Fibroblast of skin of left biceps (primary cell): ENCODE measurements at regions not wholly inside any gene's neighbourhood (a gene's known extent, or its start where the extent isn't known, plus 50 kb on each side); places are given as distances from the start of the nearest gene placed in this dataset.
"Not testable (repeated sequence)": the region's sequence is repeated elsewhere in the genome, so short reads cannot be mapped to it uniquely, and the experiment has no call there.

Experiments used
- DNase-seq, 2 experiments: peaks; one replicate each; pipeline ENCODE4 v3.0.0-alpha.2; 2013; ENCODE audit warnings: low read depth in 2 of 2

- DNase-seq: peak; percentile 32 to 52
These were observed 120.1 kb upstream of the CSNK1A1L start for GRCh38 chr13:37225414-37226070.

DNA sequence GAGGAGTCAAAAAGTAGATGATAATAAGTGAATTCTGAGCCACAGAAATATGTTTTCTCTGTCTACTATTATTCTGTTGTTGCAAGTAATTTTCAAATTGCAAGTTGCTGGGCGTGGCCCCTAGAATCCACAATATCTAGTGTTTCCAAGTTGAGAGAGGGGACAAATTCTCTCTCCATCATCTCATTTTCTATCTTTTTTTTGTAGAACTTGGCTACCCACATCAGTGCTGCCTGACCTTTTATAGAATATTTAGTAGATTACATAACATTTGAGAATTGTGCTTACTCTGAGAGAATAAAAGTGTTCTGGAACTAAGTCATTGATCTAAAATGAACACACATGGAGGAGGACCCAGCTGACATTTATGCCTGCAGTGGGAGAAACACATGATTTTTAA is 110.9 kb upstream of the CSNK1A1L start:
- DNase-seq: no peak

DNA sequence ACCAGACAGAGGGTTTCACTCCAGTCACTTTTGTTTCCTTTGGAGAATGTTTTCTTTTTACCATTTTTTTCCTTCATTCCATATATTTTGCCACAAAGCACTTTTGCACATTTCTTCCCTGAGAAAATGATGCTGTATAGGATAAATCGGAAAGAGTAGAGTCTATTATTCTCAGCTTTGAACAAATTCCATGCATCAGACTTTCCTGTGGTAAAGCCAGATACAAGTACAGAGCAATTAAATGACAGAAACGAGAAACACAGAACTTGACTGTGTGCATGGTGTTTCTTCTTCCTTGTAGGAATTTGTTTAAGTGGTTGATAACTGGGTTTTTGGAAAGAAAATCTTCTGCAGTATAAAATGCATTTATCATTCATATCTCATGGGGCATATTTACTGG is 107.4 kb upstream of the CSNK1A1L start:
- no peak for DNase-seq

- no peak for DNase-seq
These were observed 106.0 kb upstream of the CSNK1A1L start for GRCh38 chr13:37211487-37211886.

GRCh38 chr13:37209621-37210580 is 104.4 kb upstream of the CSNK1A1L start:
- no peak for DNase-seq

DNA sequence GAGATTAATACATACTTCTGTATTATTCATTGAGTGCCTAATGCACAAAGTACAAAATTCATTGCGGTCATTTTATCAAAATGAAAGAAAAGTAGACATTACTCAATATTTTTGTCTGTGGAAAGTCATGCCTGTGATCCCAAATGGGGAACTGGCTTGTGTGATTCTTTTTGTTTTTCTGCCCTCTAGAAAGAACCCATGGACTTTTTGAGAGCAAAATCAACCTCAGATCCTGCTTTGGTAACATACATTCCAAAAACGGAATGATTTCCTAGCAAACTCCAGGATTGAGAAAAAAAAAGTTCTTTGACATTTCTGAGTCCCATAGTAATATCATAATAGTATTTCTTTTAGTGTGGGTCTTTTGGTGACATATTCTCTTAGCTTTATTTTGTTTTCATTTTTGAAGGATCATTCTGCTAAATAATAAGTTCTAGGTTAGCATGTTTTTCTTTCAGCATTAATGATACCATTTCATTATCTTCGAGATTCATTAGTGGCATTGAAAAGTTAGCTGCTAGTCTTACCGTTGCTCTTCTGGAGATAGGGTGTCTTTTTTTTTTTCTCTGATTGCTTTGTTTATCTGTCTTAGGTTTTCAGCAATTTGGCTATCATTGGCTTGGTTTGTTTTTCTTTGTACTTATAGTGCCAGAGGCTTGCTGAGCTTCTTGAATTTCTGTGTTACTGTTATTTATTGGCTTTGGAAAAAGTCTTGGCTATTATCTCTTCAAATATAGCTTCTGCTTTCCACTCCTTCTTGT is 102.4 kb upstream of the CSNK1A1L start:
- DNase-seq: no peak

GRCh38 chr13:37202264-37202663 is 96.8 kb upstream of the CSNK1A1L start:
- DNase-seq: no peak

DNA sequence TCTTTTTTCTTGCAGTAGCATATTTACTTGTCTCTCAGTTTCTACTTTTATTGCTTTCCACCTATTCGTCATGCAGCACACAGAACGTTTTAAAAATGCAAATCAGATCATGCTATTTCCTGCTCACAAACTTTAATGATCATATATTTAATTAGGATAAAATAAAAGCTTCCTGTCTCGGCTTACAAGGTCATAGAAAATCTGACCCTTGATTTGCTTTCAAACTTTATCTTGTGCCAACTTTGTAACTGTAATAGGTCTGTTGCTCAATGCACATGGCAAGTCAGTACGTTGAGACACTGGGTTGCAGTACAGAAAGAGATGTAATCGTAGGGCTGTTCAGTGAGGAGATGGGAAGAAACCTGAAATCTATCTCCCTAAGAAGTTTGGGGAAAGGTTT is 95.6 kb upstream of the CSNK1A1L start:
- no peak for DNase-seq

DNA sequence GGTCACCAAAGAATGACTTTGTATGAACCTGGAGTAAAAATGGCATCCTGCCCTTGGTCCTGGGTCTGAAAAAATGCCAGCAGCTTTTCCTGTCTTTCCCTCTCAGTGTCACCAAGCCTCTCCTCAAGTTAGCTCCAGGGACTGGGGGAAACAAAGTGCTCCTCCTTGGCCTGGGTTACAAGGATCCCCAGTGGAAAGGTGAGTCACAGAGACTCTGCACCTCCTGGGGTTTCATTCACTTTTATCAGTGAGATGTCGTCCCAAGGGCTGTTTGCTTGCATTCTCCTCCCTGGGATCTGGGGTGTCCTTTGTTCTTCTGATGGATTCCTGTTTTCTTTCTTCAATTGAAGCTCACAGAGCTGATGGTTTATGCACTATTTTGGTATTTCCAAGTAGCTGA is 93.2 kb upstream of the CSNK1A1L start:
- no peak for DNase-seq

DNA sequence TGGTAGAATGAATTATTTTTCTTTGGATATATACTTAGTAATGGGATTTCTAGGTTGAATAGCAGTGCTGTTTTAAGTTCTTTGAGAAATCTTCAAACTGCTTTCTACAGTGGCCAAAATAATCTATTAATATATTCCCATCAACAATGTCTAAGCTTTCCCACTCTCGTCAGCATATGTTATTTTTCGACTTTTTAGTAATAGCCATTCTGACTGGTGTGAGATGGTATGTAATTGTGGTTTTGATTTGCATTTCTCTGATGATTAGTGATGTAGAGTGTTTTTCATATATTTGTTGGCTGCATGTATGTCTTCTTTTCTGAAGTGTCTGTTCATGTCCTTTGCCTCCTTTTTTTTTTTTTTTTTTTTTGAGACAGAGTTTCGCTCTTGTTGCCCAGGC is 90.2 kb upstream of the CSNK1A1L start:
- no peak for DNase-seq

- peak; percentile 80 to 88 for DNase-seq
These were observed 89.0 kb upstream of the CSNK1A1L start for GRCh38 chr13:37194428-37194861.

DNA sequence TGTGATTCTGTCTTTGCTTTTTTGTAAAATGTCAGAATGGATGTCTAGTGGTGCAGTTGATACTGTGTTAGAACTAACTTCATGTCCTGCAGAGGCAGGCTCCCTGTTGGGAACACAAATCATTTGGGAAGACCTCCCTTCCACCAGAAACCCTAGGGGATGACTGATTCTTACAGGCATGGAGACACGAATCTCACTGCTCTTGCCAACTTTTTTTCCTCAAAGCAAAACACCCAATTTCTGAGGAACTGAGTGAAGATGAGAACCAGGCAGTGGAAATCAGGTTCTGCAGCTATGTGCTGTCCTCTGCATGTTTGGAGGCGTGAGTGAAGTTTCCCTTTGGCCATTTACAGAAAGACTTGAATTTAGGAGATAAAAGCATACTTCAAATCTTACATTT is 87.5 kb upstream of the CSNK1A1L start:
- peak; percentile 50 to 53 for DNase-seq

DNA sequence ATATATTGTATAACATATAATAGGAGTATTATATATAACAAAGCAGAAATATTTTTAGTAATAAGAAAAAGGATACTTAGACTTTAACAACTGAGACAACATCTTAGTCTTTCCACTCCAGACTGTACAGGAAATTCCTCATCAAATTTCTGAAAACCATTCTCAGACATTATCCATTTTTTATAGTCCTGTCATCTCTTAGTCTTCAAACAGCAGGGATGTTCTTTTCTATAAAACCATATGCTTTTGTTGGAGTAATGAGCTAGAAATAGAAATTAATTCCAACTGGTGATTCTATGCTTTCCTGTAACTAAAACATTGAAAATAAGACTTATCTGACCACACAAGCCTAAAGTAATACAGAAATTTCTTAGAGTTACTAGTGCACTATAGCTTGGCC is 82.2 kb upstream of the CSNK1A1L start:
- DNase-seq: peak; percentile 75 to 82

DNA sequence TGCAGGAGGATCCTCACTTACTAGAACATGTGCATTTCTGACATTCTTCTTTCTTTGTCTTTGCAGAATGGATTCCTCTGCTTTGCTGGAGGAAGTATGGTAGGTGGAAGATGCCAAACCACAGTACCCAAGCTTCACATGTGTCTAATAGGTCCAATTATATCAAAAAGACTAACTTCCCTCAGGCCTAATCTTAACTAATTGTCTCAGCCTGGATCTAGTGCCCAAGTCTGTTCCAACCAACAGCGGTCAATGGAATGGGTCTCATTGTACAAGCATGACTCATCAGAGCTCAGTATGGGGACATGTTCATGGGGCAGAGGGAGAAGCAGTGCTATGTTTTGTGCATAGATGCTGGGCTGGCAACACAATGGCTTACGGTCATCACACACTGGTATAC is 81.6 kb upstream of the CSNK1A1L start:
- DNase-seq: no peak

- DNase-seq: no peak
These were observed 76.2 kb upstream of the CSNK1A1L start for GRCh38 chr13:37181620-37182019.

DNA sequence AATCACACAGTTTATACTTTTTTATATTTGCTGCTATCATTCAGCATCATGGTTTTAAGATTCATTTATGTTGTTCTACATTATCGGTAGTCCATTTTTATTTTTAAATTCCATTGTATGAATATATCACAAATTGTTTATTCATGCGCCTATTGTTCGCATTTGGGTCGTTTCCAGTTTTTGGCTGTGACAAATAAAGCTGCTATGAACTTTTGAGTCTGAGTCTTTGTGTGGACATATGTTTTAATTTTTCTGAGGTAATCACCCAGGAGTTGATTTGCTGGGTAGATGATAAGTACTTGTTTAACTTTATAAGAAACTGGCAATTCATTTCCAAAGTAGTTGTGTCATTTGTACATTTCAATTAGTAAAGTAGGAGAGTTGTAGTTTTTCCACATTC is 74.2 kb upstream of the CSNK1A1L start:
- DNase-seq: no peak

DNA sequence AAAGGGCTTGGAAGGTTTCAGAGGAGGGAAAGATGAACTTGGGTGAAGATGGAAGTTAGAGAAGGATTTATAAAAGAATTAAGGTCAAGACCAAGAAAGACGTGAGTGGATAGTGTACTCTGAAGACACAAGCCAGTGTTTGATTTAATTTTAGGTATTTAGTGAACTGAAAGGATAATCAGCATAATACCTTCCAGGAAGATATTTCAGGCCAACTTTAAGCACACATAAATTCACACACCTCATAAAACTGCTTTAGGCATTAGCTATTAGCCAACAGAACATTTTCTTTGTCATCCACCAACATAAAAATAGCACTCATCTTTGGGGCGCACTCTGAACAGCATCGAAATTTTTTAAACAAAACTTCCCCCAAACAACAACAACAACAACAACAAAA is 71.7 kb upstream of the CSNK1A1L start:
- DNase-seq: no peak

GRCh38 chr13:37175996-37176395 is 70.5 kb upstream of the CSNK1A1L start:
- DNase-seq: peak; percentile 87 to 89

DNA sequence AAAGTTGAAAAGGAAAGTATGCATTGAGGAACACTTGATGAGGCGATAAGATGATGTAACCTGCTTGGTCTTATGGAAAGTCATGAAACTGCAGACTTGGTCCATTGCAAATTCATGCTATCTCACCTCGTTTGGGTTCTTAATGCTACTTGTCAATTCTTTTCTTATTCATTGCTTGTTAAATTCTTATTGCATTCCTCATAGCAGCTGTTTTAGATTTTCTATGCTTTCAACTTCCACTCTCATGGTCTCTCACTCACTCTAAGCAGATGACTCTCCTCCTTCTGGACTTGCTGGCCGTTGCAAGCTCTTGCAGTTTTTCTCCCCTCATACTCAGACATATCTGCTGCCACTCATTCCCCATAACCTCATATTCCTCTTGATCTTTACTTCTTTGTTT is 67.8 kb upstream of the CSNK1A1L start:
- DNase-seq: peak; percentile 95 to 97

DNA sequence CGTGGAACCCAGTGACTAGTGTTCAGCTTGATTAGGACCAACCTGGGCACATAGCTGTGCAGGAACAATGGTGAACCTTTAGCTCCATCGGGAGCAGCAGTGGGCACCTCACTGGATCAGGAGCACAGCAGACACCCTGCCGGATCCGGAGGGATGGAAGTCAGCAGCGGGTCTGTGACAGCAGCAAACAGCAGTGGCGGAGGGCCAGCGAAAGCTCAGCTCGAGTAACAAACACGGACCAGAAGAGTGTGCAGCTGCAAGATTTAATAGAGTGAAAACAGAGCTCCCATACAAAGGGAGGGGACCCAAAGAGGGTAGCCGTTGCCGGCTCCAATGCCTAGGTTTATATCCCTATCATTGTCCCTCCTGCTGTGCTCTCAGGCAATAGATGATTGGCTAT is 66.8 kb upstream of the CSNK1A1L start:
- DNase-seq: not testable (repeated sequence)

GRCh38 chr13:37168926-37169325 is 63.5 kb upstream of the CSNK1A1L start:
- DNase-seq: no peak

DNA sequence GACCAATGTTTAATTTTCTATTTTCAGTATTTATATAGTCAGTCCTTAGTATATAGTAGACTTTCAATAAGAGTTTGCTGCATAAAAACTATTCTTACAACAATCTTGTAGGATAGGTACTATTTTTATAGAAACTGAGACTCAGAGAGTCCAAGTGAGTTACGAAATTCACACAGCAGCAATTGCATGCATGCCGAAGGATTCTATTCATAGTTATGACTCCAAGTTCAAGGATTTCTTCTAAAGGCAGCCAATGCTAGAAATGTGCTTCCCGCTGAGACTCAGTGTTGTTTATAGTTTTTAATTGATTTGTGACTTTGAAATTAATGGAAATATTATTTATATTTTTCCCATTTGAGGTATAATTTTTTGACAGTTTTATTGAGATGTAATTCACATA is 62.7 kb upstream of the CSNK1A1L start:
- DNase-seq: no peak
